ENCODE measurements at regions not wholly inside any gene's neighbourhood (a gene's known extent, or its start where the extent isn't known, plus 50 kb on each side); places are given as distances from the start of the nearest gene placed in this dataset.
"Not testable (repeated sequence)": the region's sequence is repeated elsewhere in the genome, so short reads cannot be mapped to it uniquely, and the experiment has no call there.

GRCh38 chr9:25519286-25519685, 159.0 kb downstream of the TUSC1 start:
- no peak for DNase-seq

GRCh38 chr9:25517701-25518100, 160.5 kb downstream of the TUSC1 start:
- no peak for DNase-seq
- TF ChIP-seq POLR2A (IDR thresholded peaks at IDR 0.05; ENCODE audit: low read length) (no peak), GATA1 (IDR thresholded peaks at IDR 0.05; ENCODE audit: low read depth, low read length) (no peak)

More at GRCh38 chr9:25519286-25519685, 159.0 kb downstream of the TUSC1 start:
- no peak for TF ChIP-seq POLR2A (IDR thresholded peaks at IDR 0.05; ENCODE audit: low read length)
- no peak for TF ChIP-seq GATA1 (IDR thresholded peaks at IDR 0.05; ENCODE audit: low read depth, low read length)

- TF ChIP-seq POLR2A (IDR thresholded peaks at IDR 0.05; ENCODE audit: low read length): no peak
- TF ChIP-seq GATA1 (IDR thresholded peaks at IDR 0.05; ENCODE audit: low read depth, low read length): no peak
- no peak for DNase-seq
These were observed 164.7 kb downstream of the TUSC1 start for GRCh38 chr9:25513509-25514033.

GRCh38 chr9:25505644-25506043, 172.6 kb downstream of the TUSC1 start:
- no peak for DNase-seq
- TF ChIP-seq POLR2A (IDR thresholded peaks at IDR 0.05; ENCODE audit: low read length) (no peak), GATA1 (IDR thresholded peaks at IDR 0.05; ENCODE audit: low read depth, low read length) (no peak)

DNA sequence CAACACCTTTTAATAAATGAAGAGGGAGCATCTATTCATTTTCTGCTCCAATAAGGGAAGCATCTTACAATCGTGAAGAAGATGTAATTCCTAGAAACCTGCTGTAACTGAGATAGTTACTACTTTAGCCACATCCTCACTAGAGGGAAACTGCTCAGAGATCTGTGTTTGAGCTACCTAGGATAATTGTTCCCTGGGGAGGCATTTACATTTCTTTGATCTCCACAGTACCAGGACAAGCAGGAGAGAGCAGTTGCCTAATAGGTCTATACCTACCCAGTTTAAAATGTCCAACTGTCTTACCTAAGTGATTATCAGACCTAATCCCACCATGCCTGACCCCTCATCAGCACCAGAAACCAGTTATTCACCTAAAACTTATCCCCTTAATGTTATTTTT, 196.9 kb downstream of the TUSC1 start:
- DNase-seq: no peak
- no peak for TF ChIP-seq POLR2A (IDR thresholded peaks at IDR 0.05; ENCODE audit: low read length)
- TF ChIP-seq GATA1 (IDR thresholded peaks at IDR 0.05; ENCODE audit: low read depth, low read length): no peak

DNA sequence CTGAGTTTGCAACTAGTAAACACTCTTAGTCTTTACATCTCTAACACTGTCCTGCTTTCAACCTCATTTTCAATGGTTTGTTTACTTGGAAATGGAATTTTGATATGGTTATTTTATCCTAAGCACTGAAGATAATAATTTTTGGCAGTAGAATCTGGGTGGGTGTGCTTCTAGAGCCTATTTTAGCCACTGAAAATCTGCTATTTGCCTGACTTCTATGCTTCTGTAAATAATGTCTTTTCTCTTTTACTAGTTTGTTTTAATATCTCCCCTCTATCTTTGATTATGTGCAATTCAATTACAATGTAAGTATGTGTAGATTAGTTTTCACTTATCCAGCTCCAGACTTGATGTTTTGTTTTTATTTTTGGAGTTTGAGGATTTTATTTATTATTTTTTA, 197.5 kb downstream of the TUSC1 start:
- DNase-seq: no peak
- TF ChIP-seq POLR2A (IDR thresholded peaks at IDR 0.05; ENCODE audit: low read length): no peak
- TF ChIP-seq GATA1 (IDR thresholded peaks at IDR 0.05; ENCODE audit: low read depth, low read length): no peak

DNA sequence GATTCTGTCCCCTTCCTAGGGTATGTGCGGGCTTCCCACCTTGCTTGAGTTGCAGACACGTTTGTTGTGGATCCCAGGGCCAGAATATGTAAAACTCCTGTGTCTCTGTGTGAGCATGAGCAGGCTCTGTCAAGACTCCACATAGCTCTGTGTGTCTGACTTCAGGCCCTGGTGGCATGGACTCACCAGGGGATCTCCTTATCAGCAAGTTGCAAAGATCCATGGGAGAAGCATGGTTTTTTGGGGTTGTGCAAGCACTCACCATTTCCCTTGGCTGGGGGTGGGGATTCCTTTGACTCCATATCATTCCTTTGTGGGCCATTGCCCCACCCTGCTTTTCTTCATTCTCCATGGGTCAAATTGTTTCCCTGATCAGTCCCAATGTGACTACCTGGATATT, 205.6 kb downstream of the TUSC1 start:
- no peak for TF ChIP-seq POLR2A (IDR thresholded peaks at IDR 0.05; ENCODE audit: low read length)
- no peak for TF ChIP-seq GATA1 (IDR thresholded peaks at IDR 0.05; ENCODE audit: low read depth, low read length)
- DNase-seq: no peak

GRCh38 chr9:25472085-25472607, 206.1 kb downstream of the TUSC1 start:
- TF ChIP-seq POLR2A (IDR thresholded peaks at IDR 0.05; ENCODE audit: low read length): no peak
- no peak for TF ChIP-seq GATA1 (IDR thresholded peaks at IDR 0.05; ENCODE audit: low read depth, low read length)

GRCh38 chr9:25461416-25461815, 216.8 kb downstream of the TUSC1 start:
- no peak for TF ChIP-seq GATA1 (IDR thresholded peaks at IDR 0.05; ENCODE audit: low read depth, low read length)
- TF ChIP-seq POLR2A (IDR thresholded peaks at IDR 0.05; ENCODE audit: low read length): no peak
- no peak for DNase-seq

More at GRCh38 chr9:25472085-25472607, 206.1 kb downstream of the TUSC1 start:
- DNase-seq: no peak

GRCh38 chr9:25453875-25454274, 224.4 kb downstream of the TUSC1 start:
- TF ChIP-seq GATA1 (IDR thresholded peaks at IDR 0.05; ENCODE audit: low read depth, low read length) (no peak), POLR2A (IDR thresholded peaks at IDR 0.05; ENCODE audit: low read length) (no peak)
- DNase-seq: no peak

DNA sequence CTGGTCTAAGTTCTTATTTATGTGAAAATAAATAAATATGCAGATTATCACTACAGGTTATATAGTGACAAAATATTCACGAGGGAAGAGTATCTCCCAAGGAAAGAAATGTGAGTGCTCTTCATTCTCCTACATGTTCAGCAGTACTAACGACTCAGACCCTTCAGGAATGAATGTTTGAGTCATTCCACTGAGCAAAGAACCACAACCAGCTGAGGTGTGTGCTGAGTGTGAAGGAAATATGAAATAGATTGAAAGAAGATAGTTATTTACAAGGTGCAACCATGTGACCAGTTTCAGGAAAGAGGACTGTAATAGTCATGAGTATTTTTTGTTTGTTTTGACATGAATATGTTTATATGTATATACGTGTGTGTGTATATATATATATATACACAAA, 228.7 kb downstream of the TUSC1 start:
- no peak for DNase-seq

DNA sequence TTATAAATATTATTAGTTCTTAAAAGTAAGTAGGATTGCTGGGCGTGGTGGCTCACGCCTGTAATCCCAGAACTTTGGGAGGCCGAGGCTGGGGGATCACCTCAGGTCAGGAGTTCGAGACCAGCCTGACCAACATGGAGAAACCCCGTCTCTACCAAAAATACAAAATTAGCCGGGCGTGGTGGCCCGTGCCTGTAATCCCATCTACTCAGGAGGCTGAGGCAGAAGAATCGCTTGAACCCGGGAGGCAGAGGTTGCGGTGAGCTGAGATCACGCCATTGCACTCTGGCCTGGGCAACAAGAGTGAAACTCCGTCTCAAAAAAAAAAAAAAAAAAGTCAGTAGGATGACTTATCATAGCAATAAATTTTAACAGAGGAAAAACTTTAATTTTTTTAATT, 232.5 kb downstream of the TUSC1 start:
- not testable (repeated sequence) for DNase-seq

More for the DNA sequence above, 228.7 kb downstream of the TUSC1 start:
- TF ChIP-seq POLR2A (IDR thresholded peaks at IDR 0.05; ENCODE audit: low read length): no peak
- TF ChIP-seq GATA1 (IDR thresholded peaks at IDR 0.05; ENCODE audit: low read depth, low read length): no peak

DNA sequence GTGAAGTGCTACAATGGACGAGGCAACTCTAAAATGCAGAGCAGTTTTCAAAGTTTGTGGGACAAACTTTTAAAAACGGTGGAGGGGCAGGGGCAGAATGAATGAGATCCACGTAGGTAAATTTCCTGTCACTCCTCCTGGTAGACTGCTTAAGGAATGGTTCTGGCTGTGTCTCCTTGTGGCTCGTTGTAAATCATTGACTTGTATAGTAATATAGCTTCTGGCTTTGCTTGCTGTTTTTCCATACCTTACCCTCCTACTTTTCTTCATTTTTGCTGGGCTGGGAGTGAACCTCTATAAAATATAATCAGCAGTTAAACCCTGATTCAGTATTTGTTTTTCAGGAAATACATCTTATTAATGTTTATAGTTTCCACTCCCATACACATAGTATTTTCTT, 235.7 kb downstream of the TUSC1 start:
- no peak for DNase-seq

GRCh38 chr9:25427898-25428297, 250.3 kb downstream of the TUSC1 start:
- no peak for TF ChIP-seq GATA1 (IDR thresholded peaks at IDR 0.05; ENCODE audit: low read depth, low read length)
- no peak for TF ChIP-seq POLR2A (IDR thresholded peaks at IDR 0.05; ENCODE audit: low read length)

More for the DNA sequence above, 235.7 kb downstream of the TUSC1 start:
- TF ChIP-seq POLR2A (IDR thresholded peaks at IDR 0.05; ENCODE audit: low read length): no peak
- TF ChIP-seq GATA1 (IDR thresholded peaks at IDR 0.05; ENCODE audit: low read depth, low read length): no peak

DNA sequence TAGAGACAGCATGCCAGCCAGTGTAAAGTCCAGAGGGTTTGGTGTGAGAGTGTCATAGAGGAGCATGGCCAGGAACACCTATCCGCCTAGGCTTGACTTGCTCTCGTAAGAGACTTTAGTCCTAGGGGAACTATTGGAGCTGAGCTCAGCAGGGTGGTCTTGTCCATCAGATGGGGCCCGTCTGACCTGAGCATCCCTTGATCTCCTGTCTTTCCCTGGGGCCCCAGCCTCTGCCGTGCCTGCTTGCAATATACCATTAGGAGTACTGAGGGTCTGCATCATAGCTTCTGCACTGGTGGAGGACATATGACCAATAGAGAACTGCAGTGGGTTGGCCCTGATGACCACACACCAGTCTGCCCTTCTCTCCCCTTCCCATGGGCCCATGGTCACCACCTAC, 251.0 kb downstream of the TUSC1 start:
- no peak for DNase-seq
- TF ChIP-seq GATA1 (IDR thresholded peaks at IDR 0.05; ENCODE audit: low read depth, low read length) (no peak), POLR2A (IDR thresholded peaks at IDR 0.05; ENCODE audit: low read length) (no peak)

More at GRCh38 chr9:25427898-25428297, 250.3 kb downstream of the TUSC1 start:
- DNase-seq: no peak
